ENCODE measurements at regions not wholly inside any gene's neighbourhood (a gene's known extent, or its start where the extent isn't known, plus 50 kb on each side); places are given as distances from the start of the nearest gene placed in this dataset.
A peak's percentile ranks its signal among the peaks of the same experiment; 100 is the strongest.
"Not testable (repeated sequence)": the region's sequence is repeated elsewhere in the genome, so short reads cannot be mapped to it uniquely, and the experiment has no call there.

- DNase-seq (ENCODE audit: low read depth, low spot score): no peak
- no peak for TF ChIP-seq CTCF (IDR thresholded peaks at IDR 0.05; ENCODE audit: low read depth, low read length)
- in situ Hi-C loops (cut with HindIII; ENCODE audit: low sequenced_read_pairs): no loop called here
- H3K4me3 ChIP-seq (ENCODE audit: low read depth, low read length): no peak overlapping the region
Observed at GRCh38 chr18:66254121-66254520, 349.8 kb downstream of the CDH19 start.

- peak; percentile 1 for DNase-seq (ENCODE audit: low read depth, low spot score)
- H3K4me3 ChIP-seq (ENCODE audit: low read depth, low read length): no peak overlapping the region
- no peak for TF ChIP-seq CTCF (IDR thresholded peaks at IDR 0.05; ENCODE audit: low read depth, low read length)
- in situ Hi-C loops (cut with HindIII; ENCODE audit: low sequenced_read_pairs): no loop called here
Observed at GRCh38 chr18:66252703-66253102, 351.2 kb downstream of the CDH19 start.

DNA sequence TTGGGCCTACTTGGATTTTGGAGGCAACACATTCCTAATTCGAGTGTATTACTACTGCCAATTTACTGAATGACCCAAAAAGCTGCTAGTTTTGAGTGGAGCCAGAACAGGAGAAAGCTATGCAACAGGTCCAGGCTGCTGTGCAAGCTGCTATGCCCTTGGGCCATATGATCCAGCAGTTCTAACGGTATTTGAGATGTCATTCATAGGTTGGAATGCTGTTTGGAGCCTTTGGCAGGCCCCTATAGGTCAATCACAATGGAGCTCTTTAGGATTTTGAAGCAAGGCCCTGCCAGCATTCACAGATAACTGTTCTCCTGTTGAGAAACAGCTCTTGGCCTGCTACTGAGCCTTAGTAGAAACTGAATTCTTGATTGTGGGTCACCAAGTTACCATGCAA is 368.7 kb downstream of the CDH19 start:
- in situ Hi-C loops (cut with HindIII; ENCODE audit: low sequenced_read_pairs): no loop called here
- DNase-seq (ENCODE audit: low read depth, low spot score): no peak
- no peak for TF ChIP-seq CTCF (IDR thresholded peaks at IDR 0.05; ENCODE audit: low read depth, low read length)
- H3K4me3 ChIP-seq (ENCODE audit: low read depth, low read length): no peak overlapping the region

DNA sequence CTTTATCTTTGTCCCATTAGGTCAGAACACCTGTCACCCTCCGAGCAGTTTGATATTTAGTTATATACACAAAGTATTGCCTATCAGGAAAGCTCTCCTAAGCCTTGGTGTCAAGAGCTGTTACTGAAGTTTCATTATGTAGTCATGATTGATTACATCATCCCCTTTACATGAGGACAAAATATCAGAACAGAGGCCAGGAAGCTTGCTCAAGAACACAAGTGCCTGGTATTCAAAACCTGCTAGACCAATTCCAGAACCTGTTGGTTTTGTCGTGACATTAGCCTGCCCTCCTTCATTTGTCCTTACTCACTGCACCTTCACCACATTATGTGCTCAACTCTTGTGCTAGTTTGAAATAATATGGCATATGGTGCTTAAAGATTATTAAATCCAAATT is 377.1 kb downstream of the CDH19 start:
- no peak overlapping the region for H3K4me3 ChIP-seq (ENCODE audit: low read depth, low read length)
- no peak for TF ChIP-seq CTCF (IDR thresholded peaks at IDR 0.05; ENCODE audit: low read depth, low read length)
- in situ Hi-C loops (cut with HindIII; ENCODE audit: low sequenced_read_pairs): no loop called here
- no peak for DNase-seq (ENCODE audit: low read depth, low spot score)

- DNase-seq (ENCODE audit: low read depth, low spot score); in situ Hi-C loops (cut with HindIII; ENCODE audit: low sequenced_read_pairs); H3K4me3 ChIP-seq (ENCODE audit: low read depth, low read length): not testable (repeated sequence)
Observed at GRCh38 chr18:66223317-66223716, 380.6 kb downstream of the CDH19 start.

DNA sequence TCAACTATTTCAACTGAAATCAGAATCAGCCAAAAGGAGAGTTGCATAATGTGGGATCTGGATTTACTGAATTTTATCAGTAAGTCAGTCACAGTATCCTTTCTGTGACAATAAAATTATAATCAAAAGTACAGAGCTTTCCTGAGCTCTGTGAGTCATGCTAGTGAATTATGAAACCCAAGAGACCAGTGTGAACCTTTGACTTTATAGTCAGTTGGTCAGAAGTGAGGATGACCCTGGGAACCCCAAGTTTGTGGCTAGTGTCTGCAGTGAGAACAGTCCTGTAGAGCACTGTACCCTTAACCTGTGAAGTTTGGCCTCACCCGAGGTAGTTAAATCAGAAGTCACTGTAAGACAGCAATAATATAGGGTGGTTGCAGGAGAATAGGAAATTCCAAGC is 381.7 kb downstream of the CDH19 start:
- DNase-seq (ENCODE audit: low read depth, low spot score): no peak
- TF ChIP-seq CTCF (IDR thresholded peaks at IDR 0.05; ENCODE audit: low read depth, low read length): no peak
- in situ Hi-C loops (cut with HindIII; ENCODE audit: low sequenced_read_pairs): no loop called here
- no peak overlapping the region for H3K4me3 ChIP-seq (ENCODE audit: low read depth, low read length)

- in situ Hi-C loops (cut with HindIII; ENCODE audit: low sequenced_read_pairs): no loop called here
- H3K4me3 ChIP-seq (ENCODE audit: low read depth, low read length): no peak overlapping the region
- DNase-seq (ENCODE audit: low read depth, low spot score): no peak
- TF ChIP-seq CTCF (IDR thresholded peaks at IDR 0.05; ENCODE audit: low read depth, low read length): no peak
Observed at GRCh38 chr18:66219817-66220216, 384.1 kb downstream of the CDH19 start.
